ENCODE measurements at regions not wholly inside any gene's neighbourhood (a gene's known extent, or its start where the extent isn't known, plus 50 kb on each side); places are given as distances from the start of the nearest gene placed in this dataset.

GRCh38 chr11:129536338-129536737 is 160.7 kb downstream of the BARX2 start:
- no peak for TF ChIP-seq POLR2A (IDR thresholded peaks at IDR 0.05; ENCODE audit: low read depth, low read length)
- TF ChIP-seq POLR2AphosphoS5 (IDR thresholded peaks at IDR 0.05; ENCODE audit: low read depth, low read length): no peak
- no peak for TF ChIP-seq POU2F2 (IDR thresholded peaks at IDR 0.05; ENCODE audit: low read depth, low read length)
- no peak for TF ChIP-seq TAF1 (IDR thresholded peaks at IDR 0.05; ENCODE audit: low read depth, low read length)
